ENCODE measurements at regions not wholly inside any gene's neighbourhood (a gene's known extent, or its start where the extent isn't known, plus 50 kb on each side); places are given as distances from the start of the nearest gene placed in this dataset.

DNA sequence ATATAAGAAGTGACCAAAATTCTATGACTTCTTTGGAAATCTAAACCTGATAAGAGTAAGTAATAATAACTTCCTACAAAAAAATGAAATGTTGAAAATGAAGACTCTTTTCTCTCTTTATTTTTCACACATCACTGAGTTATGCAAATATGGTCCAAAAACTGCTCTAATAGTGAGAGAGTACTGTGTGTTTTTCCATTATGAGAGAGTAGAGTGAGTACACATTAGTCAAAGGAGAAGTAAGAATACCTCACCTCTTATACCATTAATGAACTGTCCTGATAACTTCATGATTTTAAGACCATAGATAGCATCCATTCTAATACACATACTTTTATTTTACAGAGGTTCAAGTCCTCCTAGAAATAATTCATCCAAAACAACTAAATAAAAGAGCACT lies 1310.2 kb downstream of the SI start:
- no peak for TF ChIP-seq POLR2A (IDR thresholded peaks at IDR 0.05)
- no peak for TF ChIP-seq CTCF (IDR thresholded peaks at IDR 0.05)
